ENCODE measurements at regions not wholly inside any gene's neighbourhood (a gene's known extent, or its start where the extent isn't known, plus 50 kb on each side); places are given as distances from the start of the nearest gene placed in this dataset.

GRCh38 chr17:31645351-31645750 is 213.7 kb downstream of the COPRS start:
- TF ChIP-seq POLR2AphosphoS5 (IDR thresholded peaks at IDR 0.05; ENCODE audit: low read depth, low read length): no peak
- no peak for TF ChIP-seq TAF1 (IDR thresholded peaks at IDR 0.05; ENCODE audit: borderline replicate concordance, insufficient read depth, low read length)
- no peak for TF ChIP-seq FOXP2 (optimal IDR thresholded peaks at IDR 0.05; ENCODE audit: borderline replicate concordance, extremely low read depth, extremely low read length, insufficient read depth)
- no peak for TF ChIP-seq REST (IDR thresholded peaks at IDR 0.05; ENCODE audit: insufficient read depth in 1 of 2, low read depth in 2 of 2, low read length in 2 of 2)
- TF ChIP-seq SIN3A (IDR thresholded peaks at IDR 0.05; ENCODE audit: borderline replicate concordance, insufficient read depth, low read length): no peak

DNA sequence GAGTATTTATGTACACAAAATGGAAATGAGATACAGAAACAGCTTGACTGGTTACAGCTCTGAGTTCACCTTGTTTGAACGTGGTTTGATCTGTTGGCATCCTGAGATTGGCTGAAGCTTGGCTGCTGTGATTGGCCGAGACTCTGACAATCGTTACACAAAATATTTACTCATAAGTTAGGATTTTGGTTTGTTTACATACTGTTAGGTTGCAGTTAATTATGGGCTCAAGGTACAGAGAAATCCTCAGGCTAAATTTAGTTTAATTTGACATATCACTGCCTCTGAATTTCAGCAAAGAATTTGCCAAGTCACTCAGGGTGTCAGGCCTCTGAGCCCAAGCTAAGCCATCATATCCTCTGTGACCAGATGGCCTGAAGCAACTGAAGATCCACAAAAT is 227.3 kb downstream of the COPRS start:
- TF ChIP-seq REST (IDR thresholded peaks at IDR 0.05; ENCODE audit: insufficient read depth in 1 of 2, low read depth in 2 of 2, low read length in 2 of 2): no peak
- TF ChIP-seq SIN3A (IDR thresholded peaks at IDR 0.05; ENCODE audit: borderline replicate concordance, insufficient read depth, low read length): no peak
- no peak for TF ChIP-seq FOXP2 (optimal IDR thresholded peaks at IDR 0.05; ENCODE audit: borderline replicate concordance, extremely low read depth, extremely low read length, insufficient read depth)
- TF ChIP-seq TAF1 (IDR thresholded peaks at IDR 0.05; ENCODE audit: borderline replicate concordance, insufficient read depth, low read length): no peak
- TF ChIP-seq POLR2AphosphoS5 (IDR thresholded peaks at IDR 0.05; ENCODE audit: low read depth, low read length): no peak

DNA sequence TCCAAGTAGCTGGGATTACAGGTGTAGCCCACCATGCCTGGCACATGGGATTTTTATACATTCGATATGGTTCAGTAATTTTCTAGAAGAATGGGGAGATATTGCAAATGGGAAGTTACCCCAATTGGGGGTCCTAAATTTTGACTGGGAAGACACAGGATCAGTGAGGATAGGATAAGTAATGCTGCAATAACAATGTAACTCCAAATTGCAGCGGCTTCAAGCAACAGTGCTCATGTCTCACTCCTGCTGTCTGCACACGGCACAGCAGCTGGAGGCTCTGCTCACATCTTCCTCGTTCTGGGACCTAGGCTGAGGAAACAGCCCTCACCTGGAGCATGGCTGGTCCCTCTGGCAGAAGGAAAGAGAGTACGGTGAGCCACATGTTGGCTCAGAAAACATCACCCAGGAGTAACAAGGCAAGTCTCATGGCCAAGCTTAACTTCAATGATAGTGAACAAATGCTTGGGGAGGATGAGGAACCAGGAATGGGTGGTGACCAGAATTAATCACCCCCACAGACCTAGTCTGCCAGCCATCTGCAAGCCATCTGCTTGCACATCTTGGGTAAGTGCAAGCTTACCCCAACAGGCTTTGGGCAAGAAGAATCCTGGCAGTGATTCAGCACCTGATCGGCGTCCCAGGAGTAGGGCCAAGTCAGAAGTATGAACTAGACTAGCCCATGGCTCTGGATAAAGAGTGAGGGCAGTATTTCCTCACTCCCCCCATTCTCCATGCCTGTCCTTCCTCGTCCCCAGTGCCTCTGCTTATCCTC is 229.2 kb downstream of the COPRS start:
- TF ChIP-seq REST (IDR thresholded peaks at IDR 0.05; ENCODE audit: insufficient read depth in 1 of 2, low read depth in 2 of 2, low read length in 2 of 2): no peak
- TF ChIP-seq POLR2AphosphoS5 (IDR thresholded peaks at IDR 0.05; ENCODE audit: low read depth, low read length): no peak
- TF ChIP-seq FOXP2 (optimal IDR thresholded peaks at IDR 0.05; ENCODE audit: borderline replicate concordance, extremely low read depth, extremely low read length, insufficient read depth): no peak
- no peak for TF ChIP-seq TAF1 (IDR thresholded peaks at IDR 0.05; ENCODE audit: borderline replicate concordance, insufficient read depth, low read length)

GRCh38 chr17:31627960-31628359 is 231.1 kb downstream of the COPRS start:
- TF ChIP-seq REST (IDR thresholded peaks at IDR 0.05; ENCODE audit: insufficient read depth in 1 of 2, low read depth in 2 of 2, low read length in 2 of 2) (no peak), SIN3A (IDR thresholded peaks at IDR 0.05; ENCODE audit: borderline replicate concordance, insufficient read depth, low read length) (no peak), FOXP2 (optimal IDR thresholded peaks at IDR 0.05; ENCODE audit: borderline replicate concordance, extremely low read depth, extremely low read length, insufficient read depth) (no peak), POLR2AphosphoS5 (IDR thresholded peaks at IDR 0.05; ENCODE audit: low read depth, low read length) (no peak)
